Stimulated activated CD4-positive, alpha-beta T cell treated with anti-CD3 and anti-CD28 coated beads, Interleukin-1b, Interleukin-23, amount 100 ng/mL, for 4 hours (primary cell): ENCODE measurements at regions not wholly inside any gene's neighbourhood (a gene's known extent, or its start where the extent isn't known, plus 50 kb on each side); places are given as distances from the start of the nearest gene placed in this dataset.

Experiments used
- DNase-seq, 2 donors: peaks; one replicate each; pipeline ENCODE4 v3.0.0-alpha.2; 2020; ENCODE audit warnings: low read depth in 2 of 2

DNA sequence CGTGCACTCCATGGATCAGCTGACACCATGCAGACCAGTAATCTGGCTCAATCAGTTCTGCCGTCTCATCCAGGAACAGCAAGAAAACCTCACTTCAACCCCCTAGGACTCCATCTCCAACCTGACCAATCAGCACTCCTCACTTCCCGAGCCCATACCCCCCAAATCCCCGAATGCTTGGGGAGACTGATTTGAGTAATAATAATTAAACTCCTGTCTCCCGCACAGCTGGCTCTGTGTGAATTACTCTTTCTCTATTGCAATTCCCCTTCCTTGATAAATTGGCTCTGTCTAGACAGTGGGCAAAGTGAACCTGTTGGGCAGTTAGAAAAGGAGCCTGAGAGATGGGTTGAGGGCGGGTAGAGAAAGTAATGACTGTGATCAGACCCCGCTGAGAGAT is 320.0 kb downstream of the HAPSTR1 start:
- DNase-seq = no peak

DNA sequence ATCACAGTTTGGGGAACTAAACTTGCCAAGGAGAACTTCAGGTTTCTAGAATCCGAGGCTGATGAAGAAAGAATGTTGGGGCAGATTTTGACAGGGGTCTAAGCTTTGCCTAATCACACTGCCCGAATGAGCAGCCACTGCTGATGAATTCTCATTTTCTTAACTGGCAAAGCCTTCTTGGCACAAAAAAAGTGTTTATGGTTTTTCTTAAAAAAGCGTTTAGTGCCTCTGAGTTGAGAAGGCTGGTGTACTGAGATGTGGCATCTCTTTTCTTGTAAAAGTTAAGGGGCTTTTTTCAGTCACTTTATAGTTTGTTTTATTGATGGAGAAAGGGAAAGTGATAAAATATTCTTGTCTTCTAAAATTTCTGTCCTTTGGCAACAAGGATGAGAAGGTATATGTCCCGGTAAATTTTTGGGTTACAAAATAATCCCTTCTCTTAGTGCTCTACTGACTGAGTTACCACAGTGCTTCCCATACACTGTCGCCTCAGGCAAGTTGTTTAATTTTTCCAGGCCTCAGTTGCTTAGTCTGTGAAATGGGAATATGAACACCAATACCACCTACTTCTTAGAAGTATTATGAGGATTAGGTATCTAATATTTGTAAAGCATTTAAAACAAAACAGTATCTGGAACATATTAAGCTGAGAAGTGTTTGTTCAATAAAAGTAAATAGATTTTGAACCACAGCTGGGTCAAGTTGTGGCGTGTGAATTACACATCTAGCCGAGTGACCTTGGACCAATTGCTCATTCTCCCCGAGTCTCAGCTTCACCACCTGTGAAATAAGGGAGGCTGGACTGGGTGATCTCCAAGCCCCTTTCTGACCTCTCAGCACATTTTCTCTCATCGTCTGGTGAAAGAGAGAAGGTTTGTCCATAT is 320.8 kb downstream of the HAPSTR1 start:
- DNase-seq = no peak

DNA sequence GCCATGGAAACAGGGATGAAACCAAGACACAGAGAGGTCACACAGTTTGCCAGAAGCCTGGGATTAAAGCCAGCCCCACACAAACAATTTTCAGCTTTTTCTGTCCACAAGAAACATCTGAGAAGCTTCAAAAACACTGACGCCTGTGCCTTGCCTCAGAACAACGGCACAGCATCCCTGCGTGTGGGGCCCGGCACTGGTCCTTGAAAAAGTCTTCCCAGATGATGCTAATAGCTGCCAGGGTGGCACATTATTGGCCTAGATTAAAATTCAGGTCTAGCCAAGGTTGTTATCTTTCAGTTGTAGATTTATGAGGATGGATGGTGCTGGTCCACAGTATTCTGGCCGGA is 321.4 kb downstream of the HAPSTR1 start:
- no peak for DNase-seq

DNA sequence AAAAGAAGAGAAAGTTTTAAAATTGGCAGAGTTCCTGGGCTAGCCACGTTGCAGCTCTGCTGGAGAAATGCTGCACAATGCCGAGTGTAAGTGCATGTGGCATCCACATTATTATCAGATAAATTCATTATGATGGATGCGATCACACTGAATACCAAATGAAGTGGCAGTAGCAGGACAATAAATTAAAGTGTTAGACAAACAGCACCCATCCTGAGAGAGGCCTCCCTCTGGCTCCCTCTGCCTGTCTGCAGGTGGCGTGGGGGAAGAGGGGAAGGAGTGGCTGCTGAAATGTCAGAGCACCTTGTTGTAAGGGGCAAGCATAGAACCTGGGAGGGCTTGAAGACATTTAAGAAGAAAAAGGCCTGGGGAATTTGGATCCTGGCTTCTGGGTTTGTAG is 324.1 kb downstream of the HAPSTR1 start:
- no peak for DNase-seq

DNA sequence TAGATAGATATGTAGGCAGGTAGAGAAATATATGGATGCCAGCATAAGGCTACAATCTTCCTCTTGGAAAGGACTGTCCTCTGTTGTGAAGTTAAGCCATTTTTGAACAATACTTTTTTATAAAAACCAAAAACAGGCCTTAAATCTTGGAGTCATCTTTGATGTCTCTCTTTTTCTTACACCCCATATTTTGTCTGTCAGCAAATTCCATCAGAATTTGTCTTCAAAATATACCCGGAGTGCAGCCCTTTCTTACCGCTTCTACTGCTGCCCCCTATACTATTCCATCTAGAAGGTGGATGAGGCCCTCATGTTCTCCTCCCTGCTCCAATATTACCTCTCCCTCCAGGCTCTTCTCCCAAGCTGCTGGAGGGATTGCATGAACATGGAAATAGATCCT is 326.5 kb downstream of the HAPSTR1 start:
- no peak for DNase-seq

DNA sequence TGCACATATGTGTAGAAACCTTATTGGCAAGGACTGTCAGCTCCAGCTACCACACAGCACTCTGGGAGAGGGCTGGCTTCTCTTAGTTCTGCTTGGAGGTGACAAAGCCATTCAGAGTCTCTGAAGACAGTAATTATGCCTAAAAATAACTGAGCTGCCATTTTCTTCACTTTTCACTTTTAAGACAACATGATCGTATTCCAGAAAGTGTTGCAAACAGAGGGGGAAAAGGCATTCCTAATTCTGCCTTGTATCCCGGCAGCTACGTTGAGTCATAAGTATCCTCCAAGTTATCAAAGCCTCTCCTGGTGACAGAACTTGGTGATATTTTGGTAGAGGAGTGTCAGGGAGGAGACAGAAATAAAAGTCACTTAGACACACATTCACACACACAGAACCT is 327.7 kb downstream of the HAPSTR1 start:
- no peak for DNase-seq

DNA sequence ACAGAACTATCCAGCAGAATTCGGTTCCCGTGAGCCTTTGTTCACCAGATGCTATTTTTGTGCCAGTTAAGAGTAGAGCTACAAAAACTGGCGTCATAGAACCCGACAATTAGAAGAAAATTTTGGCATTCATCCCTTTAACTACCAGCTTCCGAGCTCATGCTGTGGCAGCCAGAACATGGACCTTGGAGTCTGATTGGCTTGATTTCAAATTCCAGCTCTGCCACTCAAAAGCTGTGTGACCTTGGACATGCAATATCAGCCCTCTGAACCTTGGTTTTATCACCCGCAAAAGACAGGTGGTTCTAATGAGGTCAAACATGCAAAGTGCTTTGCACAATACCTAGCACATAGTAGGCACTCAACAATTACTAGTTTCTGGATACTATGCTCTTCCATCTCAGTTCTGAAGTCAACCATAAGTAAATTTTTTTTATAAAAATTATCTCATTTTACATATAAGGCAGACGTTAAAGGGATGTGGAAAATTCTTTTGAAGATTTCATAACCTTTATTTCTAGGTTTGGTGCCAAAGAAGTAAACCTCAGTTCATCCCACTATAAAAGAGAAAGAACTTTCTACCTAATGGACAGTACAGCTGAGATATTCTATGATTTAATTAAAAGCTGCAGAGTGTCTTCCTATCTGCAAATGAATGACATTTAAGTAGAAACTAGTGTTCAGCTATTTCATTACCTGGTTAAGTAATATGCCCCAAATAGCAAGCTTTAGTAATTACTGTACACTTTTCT is 331.5 kb downstream of the HAPSTR1 start:
- DNase-seq = no peak

DNA sequence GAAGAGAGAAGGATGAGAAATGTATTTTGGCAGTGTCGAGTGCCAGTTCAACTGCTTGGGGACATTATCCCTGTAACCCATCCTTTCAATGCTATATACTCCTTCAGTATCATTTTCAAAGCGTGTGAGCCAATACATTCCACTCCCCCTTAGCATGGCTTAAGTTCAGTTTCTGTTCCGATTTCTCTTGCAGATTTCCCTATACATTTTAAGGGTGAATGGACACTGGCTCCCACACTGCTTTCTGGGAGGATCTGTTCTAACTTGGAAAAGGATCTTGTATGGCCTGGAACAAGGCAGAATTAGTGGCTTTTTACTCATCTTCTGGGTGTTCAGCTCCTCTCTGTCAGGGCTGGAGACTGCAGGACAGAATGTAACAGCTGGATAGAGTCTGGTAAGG is 333.8 kb downstream of the HAPSTR1 start:
- DNase-seq = no peak

DNA sequence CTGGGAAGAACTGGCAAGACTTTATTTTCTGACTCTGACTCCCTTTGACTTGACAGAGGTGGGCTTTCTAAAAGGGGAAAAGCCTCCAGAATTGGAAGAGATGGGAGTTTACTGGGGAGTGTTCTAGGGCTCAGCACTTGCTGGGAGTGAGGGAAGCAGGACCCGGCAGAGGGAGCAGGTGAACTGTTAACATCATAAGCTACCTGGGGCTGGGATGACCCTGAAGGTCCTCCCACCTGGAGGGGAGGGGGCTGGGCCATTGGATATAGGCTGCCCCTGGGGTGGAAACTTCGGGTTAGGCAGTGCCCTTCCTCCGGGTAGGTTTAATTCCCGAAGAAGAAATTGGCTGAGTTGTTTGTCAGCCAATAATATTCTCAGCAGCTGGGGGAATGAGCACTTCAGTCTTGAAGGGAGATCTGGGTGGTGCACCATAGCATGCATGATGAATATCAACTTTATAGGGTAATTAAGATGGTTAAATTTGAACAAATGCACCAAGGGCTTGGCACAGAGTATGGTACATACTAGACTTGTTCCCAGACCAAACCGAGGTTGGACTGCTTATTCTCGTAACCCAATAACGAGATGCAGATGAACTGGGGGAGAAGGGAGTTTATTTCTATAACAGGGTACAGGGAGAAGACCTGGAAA is 337.0 kb downstream of the HAPSTR1 start:
- no peak for DNase-seq

DNA sequence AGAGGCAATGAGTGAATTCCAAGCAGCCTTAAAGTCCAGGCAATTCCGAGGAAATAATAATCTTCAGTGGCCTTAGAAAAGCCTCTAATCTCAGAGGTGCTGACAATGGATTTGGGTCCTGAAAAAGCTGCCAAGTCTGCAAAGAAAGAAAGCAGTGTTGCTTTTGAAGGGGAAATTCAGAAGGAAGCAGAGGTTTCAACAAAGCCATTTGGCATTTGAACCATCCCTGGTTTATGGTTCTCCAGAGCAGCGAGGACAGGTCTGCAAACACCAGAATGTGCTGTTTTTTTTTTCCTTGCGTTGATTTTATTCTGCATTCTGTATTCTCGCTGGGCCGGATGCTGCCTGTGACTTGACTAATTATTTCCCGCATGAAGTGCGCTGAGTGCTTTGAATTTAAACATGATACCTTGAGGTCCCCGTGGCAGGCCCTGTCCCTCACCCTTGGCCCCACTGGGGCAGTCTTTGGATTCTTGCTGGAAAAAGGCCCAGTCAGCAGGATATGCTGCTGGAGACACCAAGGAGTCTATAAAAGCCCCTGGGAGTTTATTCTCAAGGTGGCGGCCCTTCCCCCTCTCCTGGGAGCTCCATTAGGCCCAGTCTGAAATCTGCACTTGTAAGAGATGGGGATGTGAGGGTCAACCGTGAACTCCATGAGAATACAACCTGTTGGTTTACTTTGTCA is 338.3 kb downstream of the HAPSTR1 start:
- DNase-seq = no peak

DNA sequence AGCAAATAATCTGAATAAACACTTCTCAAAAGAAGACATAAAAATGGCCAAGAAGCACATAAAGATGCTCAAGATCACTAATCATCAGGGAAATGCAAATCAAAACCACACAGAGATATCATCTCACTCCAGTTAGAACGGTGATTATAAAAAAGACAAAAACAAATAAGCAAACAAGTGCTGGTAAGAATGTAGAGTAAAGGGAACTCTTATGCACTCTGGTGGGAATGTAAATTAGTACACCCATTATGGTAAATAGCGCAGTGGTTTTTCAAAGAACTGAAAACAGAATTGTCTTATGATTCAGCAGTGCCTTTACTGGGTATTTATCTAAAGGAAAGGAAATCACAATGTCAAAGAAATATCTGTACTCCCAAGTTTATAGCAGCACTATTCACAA is 343.2 kb downstream of the HAPSTR1 start:
- DNase-seq = no peak

DNA sequence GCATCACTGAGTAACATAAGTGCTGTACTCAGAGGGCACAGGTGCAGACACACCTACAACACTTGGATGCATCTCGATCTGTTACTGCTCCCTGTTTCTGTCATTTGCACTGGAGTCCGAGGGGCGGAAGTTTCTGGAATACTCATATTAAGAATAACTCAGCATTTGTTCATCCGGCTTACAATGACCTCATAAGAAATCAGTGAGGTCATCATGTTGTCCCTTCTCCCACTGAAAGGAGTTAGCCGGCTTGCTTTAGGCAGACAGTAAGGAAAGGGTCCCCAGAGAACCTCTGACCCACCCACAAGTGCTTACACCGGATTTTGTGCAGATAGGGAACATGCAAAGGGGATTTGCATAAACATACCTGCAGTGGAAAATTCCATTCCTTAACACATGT is 344.7 kb downstream of the HAPSTR1 start:
- no peak for DNase-seq

DNA sequence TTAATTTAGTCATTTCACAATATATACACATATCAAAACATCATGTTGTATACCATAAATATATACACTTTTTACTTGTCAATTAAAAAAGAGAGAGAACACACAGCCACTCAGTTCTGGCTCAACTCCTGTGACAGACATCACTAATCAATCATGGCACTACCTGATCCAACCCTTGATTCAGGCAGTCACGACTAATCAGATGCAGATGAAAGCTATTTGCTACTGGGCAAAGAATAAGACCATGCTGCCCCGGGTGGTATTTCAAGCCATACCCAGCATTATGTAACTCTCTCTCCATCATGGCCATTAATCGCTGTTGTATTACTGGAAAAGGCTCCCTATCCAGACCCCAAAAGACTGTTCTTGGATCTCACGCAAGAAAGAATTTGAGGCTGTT is 345.7 kb downstream of the HAPSTR1 start:
- DNase-seq = no peak

DNA sequence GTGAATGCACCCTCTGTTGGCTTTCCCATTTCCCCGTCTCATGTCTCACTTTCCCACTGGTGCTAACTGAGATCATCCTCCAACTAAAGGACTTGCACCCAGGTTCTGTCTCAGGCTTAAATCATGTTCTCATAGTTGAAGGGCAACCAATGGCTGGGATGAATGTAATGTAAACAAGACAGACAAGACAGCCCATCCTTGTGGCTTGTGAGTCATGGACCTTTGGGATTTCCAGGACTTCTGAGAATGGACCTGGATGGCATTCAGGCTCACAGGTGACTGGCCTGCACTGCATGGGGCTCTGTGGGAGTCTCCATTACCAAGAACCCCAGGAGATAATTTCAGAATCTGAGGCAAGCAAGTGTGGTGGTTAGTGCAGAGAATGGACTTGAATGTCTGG is 347.5 kb downstream of the HAPSTR1 start:
- DNase-seq = no peak

DNA sequence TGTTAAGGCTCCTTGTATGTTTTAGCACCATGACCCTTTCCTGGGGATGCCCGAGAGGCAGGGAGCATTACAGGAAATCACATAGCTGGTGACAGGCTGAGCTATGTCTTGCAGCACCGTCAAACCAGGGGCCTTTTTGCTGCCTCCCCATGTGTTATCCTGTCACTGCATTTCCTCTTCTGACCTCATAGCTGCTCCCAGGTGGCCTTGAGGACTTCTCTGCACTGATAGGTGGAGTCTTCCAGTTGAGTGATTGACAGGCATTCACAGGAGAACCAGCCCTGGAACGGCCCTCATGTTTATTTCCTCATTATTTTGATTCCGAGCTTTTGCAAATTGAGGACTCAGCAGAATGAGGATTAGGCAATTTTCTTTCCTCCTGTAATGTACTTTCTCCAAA is 349.6 kb downstream of the HAPSTR1 start:
- no peak for DNase-seq

DNA sequence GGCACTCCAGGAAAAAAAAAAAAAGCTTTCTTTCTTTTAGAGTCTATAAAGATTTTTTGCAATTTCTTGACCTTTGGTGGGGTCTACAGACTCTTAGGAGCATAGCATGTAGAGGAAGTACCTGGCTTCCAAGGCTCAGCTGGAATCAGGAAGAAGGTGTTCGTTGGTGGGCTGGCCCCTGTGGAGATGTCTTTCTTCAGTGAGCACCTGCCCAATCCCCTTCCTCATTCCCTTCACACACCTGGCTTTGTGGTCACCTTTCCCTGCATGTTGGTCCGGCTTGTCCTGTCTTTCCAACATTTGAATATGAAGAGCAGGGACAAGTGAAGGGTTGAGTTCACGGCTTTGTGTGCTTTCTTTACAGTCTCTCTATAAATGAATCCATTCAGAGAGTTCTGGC is 352.4 kb downstream of the HAPSTR1 start:
- DNase-seq = no peak

DNA sequence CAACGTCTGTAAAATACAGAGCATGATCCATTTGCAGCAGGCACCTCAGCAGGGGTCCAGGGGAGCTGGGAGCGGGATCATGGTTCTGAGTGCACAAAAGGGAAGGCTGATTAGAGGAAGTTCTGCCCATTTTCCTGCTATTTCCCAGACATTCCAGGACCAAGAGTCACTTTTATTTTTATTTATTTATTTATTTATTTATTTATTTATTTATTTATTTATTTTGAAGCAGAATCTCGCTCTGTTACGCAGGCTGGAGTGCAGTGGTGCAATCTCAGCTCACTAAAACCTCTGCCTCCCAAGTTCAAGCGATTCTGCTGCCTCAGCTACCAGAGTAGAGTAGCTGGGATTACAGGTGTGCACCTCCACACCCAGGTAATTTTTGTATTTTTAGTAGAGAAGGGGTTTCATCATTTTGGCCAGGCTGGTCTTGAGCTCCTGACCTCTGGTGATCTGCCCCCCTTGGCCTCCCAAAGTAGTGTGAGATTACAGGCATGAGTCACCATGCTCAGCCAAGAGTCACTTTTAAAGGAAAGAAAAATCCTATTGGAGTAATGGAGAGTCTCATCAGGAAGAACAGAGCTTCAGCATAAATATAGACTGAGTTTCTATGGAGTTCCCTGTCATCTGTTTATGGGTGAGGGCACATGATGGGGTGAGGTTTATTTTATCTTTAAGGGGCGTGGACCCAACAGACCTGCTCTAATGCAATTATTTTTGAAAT is 355.2 kb downstream of the HAPSTR1 start:
- no peak for DNase-seq

DNA sequence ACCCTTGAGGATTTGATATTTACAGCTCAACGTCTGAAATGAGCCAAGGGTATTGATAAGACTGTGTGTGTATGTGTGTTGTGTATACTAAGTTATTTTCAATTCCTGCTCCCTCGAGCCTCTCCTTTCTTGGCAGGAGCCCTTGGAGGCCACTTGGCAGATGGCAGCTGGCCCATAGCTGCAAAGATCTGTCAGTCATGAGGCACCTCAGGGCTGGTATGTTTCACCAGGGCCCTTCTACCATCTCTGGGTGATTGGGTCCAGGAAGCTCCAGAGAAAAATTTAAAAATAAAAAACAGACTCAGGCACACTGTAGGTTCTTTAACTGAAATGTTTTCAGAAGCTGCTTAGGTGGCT is 355.7 kb downstream of the HAPSTR1 start:
- DNase-seq = no peak

DNA sequence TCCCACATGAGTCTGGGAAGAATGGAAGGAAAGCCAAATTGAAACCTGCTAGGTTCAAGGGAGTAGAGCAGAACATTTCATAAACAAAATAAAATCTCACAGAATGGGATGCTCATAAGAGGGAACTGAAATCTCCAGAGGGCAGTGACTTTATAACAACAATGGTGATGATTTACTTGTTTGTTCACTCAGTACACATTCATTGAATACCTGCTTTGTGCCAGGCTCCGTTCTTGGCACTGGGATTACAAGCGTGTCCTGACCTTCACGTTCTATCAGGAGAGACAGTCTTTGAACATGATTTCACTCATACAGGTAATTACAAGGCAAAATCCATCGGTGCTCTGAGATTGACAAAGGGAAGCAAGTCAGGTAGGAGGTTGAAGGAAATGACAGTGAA is 356.3 kb downstream of the HAPSTR1 start:
- no peak for DNase-seq

DNA sequence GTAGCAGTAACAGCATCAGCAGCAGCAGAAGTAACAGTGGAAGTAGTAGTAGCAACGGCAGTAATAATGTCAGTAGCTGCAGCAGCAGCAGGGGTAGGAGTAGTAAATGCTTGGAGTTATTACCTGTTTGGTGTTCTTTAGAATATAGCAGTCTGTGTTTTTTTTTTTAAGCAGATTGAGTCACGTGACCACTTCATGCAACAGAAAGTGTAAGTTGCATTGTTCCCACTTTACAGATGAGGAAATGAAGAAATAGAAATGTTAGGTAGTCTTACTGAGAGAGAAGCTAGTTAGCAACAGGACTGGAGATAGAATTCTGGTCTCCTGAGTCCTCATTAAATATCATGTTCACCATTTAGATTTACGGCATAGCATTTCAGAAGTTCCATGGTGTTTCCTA is 358.2 kb downstream of the HAPSTR1 start:
- DNase-seq = no peak

DNA sequence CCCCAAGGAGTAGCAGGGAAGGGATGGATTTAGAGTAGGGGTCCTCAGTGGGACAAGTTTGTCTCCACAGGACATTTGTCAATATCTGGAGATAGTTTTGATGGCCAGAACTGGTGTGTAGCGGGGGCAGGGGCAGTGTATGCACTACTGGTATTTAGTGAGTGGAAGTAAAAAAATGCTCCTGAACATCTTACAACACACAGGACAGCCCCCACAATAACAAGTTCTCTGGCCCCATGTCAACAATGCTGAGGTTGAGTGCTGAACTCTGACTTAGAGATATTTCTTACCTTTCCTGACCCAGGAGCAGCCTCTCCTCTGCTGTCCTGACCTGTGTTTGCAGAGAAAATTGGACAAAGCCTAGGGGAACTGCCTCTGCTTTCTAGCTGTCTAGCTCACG is 365.8 kb downstream of the HAPSTR1 start:
- no peak for DNase-seq

DNA sequence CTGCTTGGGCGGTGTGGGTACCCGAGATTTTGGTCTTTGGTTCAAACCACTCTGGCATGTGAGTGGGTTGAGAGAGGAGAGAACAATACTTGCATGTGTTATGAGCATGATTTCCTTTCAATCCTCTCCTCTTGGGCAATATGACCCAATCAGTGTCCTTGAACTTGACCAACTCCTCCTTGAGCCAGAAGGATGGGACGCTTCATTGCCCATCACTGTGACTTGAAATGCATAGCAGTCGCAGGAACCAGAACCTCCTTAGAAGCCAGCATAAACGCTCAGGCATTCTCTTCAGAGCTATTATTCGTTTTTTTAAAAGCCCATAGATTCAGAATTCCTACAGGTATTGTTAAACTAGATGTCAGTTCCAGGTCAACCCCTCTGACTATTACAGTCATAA is 367.4 kb downstream of the HAPSTR1 start:
- DNase-seq = no peak
